ENCODE measurements at regions not wholly inside any gene's neighbourhood (a gene's known extent, or its start where the extent isn't known, plus 50 kb on each side); places are given as distances from the start of the nearest gene placed in this dataset.

DNA sequence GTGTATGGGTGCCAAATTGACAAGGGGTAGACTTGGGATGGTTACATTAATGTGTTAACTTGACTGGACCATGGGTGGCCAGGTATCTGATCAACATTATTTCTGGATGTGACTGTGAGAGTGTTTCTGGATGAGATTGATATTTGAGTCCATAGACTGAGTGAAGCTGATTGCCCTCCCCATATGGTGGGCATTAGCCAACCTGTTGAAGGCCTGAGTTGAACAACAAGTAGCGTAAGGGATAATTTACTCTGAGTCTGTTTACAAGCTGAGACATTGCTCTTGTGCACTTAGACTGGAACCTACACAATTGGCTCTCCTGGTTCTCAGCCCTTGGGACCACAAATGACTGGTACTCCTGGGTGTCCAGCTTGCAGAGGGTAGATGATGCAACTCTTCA, 240.1 kb downstream of the ASXL3 start:
- Histone ChIP-seq H3K36me3 (replicated peaks in 1 of 2) (no peaks in the 10 kb centered on the region), H3K4me1 (replicated peaks in 1 of 2) (no peaks in the 10 kb centered on the region), H3K4me3 (no peak overlapping the region), H3K27ac (no peak overlapping the region), H3K9me3 (replicated peaks in 1 of 3) (no peaks in the 10 kb centered on the region), H3K27me3 (no peaks in the 10 kb centered on the region)
- intact Hi-C loops (cut with DNase I), result no loop called here
- TF ChIP-seq, protein P1, sequence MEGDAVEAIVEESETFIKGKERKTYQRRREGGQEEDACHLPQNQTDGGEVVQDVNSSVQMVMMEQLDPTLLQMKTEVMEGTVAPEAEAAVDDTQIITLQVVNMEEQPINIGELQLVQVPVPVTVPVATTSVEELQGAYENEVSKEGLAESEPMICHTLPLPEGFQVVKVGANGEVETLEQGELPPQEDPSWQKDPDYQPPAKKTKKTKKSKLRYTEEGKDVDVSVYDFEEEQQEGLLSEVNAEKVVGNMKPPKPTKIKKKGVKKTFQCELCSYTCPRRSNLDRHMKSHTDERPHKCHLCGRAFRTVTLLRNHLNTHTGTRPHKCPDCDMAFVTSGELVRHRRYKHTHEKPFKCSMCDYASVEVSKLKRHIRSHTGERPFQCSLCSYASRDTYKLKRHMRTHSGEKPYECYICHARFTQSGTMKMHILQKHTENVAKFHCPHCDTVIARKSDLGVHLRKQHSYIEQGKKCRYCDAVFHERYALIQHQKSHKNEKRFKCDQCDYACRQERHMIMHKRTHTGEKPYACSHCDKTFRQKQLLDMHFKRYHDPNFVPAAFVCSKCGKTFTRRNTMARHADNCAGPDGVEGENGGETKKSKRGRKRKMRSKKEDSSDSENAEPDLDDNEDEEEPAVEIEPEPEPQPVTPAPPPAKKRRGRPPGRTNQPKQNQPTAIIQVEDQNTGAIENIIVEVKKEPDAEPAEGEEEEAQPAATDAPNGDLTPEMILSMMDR (IDR thresholded peaks at IDR 0.05), result no peak
- no peak for TF ChIP-seq POLR2A (IDR thresholded peaks at IDR 0.05)
- no peak for DNase-seq
- WGBS, 4 donors, result 90 to 100% (median 95%) methylated on average over 1 of the region's 1 CpG

DNA sequence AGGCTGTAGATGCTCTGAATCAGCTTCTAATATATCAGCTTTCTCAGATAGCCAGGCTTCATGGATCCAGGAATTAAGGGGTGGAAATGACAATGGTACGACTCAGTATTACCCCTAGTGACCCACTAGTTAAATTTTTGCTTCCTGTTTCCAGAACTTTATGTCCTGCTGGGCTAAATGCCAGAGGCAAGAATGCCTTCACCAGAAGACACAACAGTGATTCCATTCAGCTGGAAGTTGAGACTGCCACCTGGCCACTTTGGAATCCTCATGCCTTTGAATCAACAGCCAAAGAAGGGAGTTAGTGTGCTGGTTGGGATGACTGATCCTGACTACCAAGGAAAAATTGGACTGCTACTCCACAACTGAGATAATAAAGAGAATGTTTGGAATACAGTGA, 239.1 kb downstream of the ASXL3 start:
- DNase-seq, result no peak
- no peak overlapping the region for H3K4me3 ChIP-seq
- H3K9me3 ChIP-seq (replicated peaks in 1 of 3), result no peaks in the 10 kb centered on the region
- no peak overlapping the region for H3K27ac ChIP-seq
- no peaks in the 10 kb centered on the region for H3K4me1 ChIP-seq (replicated peaks in 1 of 2)
- no peaks in the 10 kb centered on the region for H3K27me3 ChIP-seq
- TF ChIP-seq POLR2A (IDR thresholded peaks at IDR 0.05), result no peak
- TF ChIP-seq, protein P1 (IDR thresholded peaks at IDR 0.05), result no peak
- 38 to 48% (median 44%) methylated on average over 1 of the region's 1 CpG for WGBS, 4 donors
- intact Hi-C loops (cut with DNase I), result no loop called here
- no peaks in the 10 kb centered on the region for H3K36me3 ChIP-seq (replicated peaks in 1 of 2)

DNA sequence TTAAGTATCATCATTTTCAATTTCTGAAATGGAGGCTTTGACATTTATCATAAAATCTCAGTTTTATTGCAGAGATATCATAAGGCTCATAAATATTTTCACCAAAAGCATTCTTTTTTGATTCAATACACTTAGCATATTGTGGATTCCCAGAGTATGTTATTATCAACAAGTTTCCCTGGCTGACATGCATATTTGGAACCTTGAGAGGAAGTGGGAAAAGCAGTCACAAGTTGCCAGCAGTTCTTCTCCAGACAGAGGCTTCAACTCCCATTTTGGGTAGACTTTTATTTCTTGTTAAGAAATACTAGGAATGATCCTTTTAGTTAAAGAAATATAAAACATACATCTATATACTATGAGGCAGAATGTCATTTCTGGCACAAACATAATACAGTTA, 236.5 kb downstream of the ASXL3 start:
- intact Hi-C loops (cut with DNase I), result no loop called here
- Histone ChIP-seq H3K4me3 (no peak overlapping the region), H3K36me3 (replicated peaks in 1 of 2) (no peaks in the 10 kb centered on the region), H3K27me3 (no peaks in the 10 kb centered on the region), H3K4me1 (replicated peaks in 1 of 2) (no peaks in the 10 kb centered on the region), H3K9me3 (replicated peaks in 1 of 3) (no peaks in the 10 kb centered on the region), H3K27ac (no peak overlapping the region)
- DNase-seq, result no peak
- TF ChIP-seq POLR2A (IDR thresholded peaks at IDR 0.05), result no peak
- TF ChIP-seq, protein P1 (IDR thresholded peaks at IDR 0.05), result no peak

DNA sequence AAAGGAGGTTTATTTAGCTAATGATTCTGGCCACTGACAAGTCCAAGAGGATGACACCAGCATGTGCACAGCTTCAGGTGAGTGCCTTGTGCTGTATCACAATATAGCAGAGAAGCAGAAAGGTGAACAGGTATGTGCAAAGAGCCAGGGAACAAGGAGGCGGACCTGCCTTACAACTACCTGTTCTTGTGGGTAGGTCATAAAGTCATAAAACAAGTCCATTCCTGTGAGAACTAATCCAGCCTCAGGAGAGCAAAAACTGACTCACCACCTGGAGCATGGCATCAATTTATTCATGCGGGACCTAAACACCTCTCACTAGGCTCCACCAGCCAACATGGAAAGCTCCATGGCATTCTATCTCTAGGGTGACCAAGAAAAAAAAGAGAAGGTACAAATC, 234.2 kb downstream of the ASXL3 start:
- Histone ChIP-seq H3K27me3 (no peaks in the 10 kb centered on the region), H3K9me3 (replicated peaks in 1 of 3) (no peaks in the 10 kb centered on the region), H3K4me3 (no peak overlapping the region), H3K27ac (no peak overlapping the region), H3K36me3 (replicated peaks in 1 of 2) (no peaks in the 10 kb centered on the region), H3K4me1 (replicated peaks in 1 of 2) (no peaks in the 10 kb centered on the region)
- no peak for DNase-seq
- 72 to 90% (median 78%) methylated on average over 2 of the region's 2 CpGs for WGBS, 4 donors
- no peak for TF ChIP-seq POLR2A (IDR thresholded peaks at IDR 0.05)
- TF ChIP-seq, protein P1 (IDR thresholded peaks at IDR 0.05), result no peak
- intact Hi-C loops (cut with DNase I), result no loop called here
